ENCODE measurements at regions not wholly inside any gene's neighbourhood (a gene's known extent, or its start where the extent isn't known, plus 50 kb on each side); places are given as distances from the start of the nearest gene placed in this dataset.

DNA sequence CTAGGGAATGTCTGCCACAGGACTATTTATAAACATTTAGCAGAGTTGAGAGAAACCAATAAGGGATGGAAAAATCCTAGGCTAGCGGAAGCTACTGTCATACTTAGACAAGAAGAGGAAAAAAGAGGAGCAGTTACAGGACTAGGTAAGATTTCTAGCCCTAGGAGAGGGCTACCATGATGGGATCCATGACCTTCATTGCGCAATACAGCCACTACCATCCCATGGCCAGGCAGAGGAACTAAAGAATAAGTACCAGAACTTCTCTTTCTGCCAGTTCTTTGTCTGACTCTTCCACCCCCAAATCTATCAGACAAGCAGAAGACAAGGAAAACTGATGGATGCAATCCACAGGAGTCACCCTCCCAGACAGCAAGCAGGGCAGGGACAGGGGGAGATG, 417.0 kb upstream of the CHST9 start:
- TF ChIP-seq, protein P1, sequence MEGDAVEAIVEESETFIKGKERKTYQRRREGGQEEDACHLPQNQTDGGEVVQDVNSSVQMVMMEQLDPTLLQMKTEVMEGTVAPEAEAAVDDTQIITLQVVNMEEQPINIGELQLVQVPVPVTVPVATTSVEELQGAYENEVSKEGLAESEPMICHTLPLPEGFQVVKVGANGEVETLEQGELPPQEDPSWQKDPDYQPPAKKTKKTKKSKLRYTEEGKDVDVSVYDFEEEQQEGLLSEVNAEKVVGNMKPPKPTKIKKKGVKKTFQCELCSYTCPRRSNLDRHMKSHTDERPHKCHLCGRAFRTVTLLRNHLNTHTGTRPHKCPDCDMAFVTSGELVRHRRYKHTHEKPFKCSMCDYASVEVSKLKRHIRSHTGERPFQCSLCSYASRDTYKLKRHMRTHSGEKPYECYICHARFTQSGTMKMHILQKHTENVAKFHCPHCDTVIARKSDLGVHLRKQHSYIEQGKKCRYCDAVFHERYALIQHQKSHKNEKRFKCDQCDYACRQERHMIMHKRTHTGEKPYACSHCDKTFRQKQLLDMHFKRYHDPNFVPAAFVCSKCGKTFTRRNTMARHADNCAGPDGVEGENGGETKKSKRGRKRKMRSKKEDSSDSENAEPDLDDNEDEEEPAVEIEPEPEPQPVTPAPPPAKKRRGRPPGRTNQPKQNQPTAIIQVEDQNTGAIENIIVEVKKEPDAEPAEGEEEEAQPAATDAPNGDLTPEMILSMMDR (IDR thresholded peaks at IDR 0.05): no peak
- TF ChIP-seq POLR2A (IDR thresholded peaks at IDR 0.05): no peak

All from uterus (tissue), 2 donors.